ENCODE measurements at regions not wholly inside any gene's neighbourhood (a gene's known extent, or its start where the extent isn't known, plus 50 kb on each side); places are given as distances from the start of the nearest gene placed in this dataset.

DNA sequence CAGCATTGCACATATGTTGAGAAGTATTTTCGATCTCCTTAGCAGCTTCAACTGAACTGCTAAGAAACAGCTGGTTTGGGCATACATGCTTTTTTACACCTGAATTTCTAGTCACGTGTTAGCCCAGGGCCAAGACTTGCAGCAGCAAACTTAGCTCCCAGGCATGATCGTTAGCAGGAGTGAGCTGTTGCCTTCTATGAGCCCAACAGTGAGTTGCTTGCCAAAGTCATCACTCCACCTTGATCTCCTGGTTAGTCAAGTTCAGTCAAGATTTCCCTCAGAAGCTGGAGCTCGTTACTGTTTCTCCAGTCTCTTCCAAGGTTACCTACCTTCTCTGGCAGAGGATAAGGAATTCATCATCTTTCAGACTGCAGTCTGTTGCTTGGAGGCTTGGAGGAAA lies 100.4 kb upstream of the SEMA6D start:
- TF ChIP-seq, protein P1, sequence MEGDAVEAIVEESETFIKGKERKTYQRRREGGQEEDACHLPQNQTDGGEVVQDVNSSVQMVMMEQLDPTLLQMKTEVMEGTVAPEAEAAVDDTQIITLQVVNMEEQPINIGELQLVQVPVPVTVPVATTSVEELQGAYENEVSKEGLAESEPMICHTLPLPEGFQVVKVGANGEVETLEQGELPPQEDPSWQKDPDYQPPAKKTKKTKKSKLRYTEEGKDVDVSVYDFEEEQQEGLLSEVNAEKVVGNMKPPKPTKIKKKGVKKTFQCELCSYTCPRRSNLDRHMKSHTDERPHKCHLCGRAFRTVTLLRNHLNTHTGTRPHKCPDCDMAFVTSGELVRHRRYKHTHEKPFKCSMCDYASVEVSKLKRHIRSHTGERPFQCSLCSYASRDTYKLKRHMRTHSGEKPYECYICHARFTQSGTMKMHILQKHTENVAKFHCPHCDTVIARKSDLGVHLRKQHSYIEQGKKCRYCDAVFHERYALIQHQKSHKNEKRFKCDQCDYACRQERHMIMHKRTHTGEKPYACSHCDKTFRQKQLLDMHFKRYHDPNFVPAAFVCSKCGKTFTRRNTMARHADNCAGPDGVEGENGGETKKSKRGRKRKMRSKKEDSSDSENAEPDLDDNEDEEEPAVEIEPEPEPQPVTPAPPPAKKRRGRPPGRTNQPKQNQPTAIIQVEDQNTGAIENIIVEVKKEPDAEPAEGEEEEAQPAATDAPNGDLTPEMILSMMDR (IDR thresholded peaks at IDR 0.05; ENCODE audit: low read length) = no peak
- no peak for TF ChIP-seq EZH2 (IDR thresholded peaks at IDR 0.05; ENCODE audit: borderline replicate concordance, low read length)
